Endothelial cell of umbilical vein (primary cell): ENCODE measurements at regions not wholly inside any gene's neighbourhood (a gene's known extent, or its start where the extent isn't known, plus 50 kb on each side); places are given as distances from the start of the nearest gene placed in this dataset.

Source experiments
- BruUV-seq: library from RNA; stranded (reverse); fragments of 400-500 nt; replicated peaks from 2 replicates; lab custom pipeline; 2021; lab: Mats Ljungman, UMichigan
- CTCF ChIA-PET: fragments of 300-600, 350-600 bp; sonication (Branson Sonifier 250); formaldehyde crosslinking; loops from one replicate; lab custom pipeline; 2021; ENCODE audit warnings: antibody characterized with exemption, inconsistent platforms; lab: Charles Lee
- POLR2A ChIA-PET: fragments of 300-600, 350-600 bp; sonication (Branson Sonifier 250); formaldehyde crosslinking; loops from one replicate; lab custom pipeline; 2021; ENCODE audit warnings: antibody characterized with exemption, inconsistent platforms; lab: Charles Lee
- DNase-seq: peaks from one replicate; pipeline ENCODE4 v3.0.0-alpha.2; 2011; ENCODE audit warnings: low read depth, low spot score
- FAIRE-seq: peaks from 2 replicates; lab custom pipeline; 2011; peaks lifted over from hg19 to GRCh38; lab: Jason Lieb, UNC
- H2AFZ ChIP-seq: 2 replicates; pipeline ENCODE4 v1.6.0; 2012; ENCODE audit warnings: low read depth, low read length, control low read depth, inconsistent platforms
- H3K27ac ChIP-seq: 2 replicates; pipeline ENCODE4 v1.5.1; 2011; ENCODE audit warnings: low read depth, mild to moderate bottlenecking, control low read depth, low read length, moderate library complexity; ENCODE audit not compliant: insufficient read depth
- H3K27me3 ChIP-seq, 2 experiments: 2 replicates each; pipeline versions ENCODE4 v1.6.0 to v1.6.1; 2011; ENCODE audit warnings: low read length in 2 of 2, mixed read lengths in 1 of 2; ENCODE audit not compliant: control insufficient read depth in 2 of 2, insufficient read depth in 2 of 2
- H3K36me3 ChIP-seq, 2 experiments: 2 replicates in 1 of 2; 3 replicates in 1 of 2; pipeline ENCODE4 v1.5.1; 2011; ENCODE audit warnings: low read length in 2 of 2, mild to moderate bottlenecking in 1 of 2, moderate library complexity in 1 of 2; ENCODE audit not compliant: control insufficient read depth in 2 of 2, insufficient read depth in 2 of 2; ENCODE audit errors: extremely low read depth in 1 of 2
- H3K4me1 ChIP-seq: 3 replicates; pipeline ENCODE4 v1.5.1; 2011; ENCODE audit warnings: mild to moderate bottlenecking, low read length; ENCODE audit not compliant: control insufficient read depth, insufficient read depth; ENCODE audit errors: extremely low read depth
- H3K4me2 ChIP-seq: 2 replicates; pipeline ENCODE4 v1.6.1; 2011; ENCODE audit warnings: low read length, control low read depth, mixed read lengths; ENCODE audit not compliant: insufficient read depth
- H3K4me3 ChIP-seq, 3 experiments: fragments of 200-600 bp in 1 of 3; sonication (generic), shearing (Covaris generic) in 1 of 3; replicated peaks in 1 of 3; 2 replicates each; pipeline ENCODE4 v1.5.1; 2011 to 2016; ENCODE audit warnings: control low read depth in 3 of 3, low read length in 3 of 3, mild to moderate bottlenecking in 2 of 3, inconsistent platforms in 1 of 3, low read depth in 1 of 3, moderate library complexity in 1 of 3; ENCODE audit not compliant: insufficient read depth in 1 of 3
- H3K79me2 ChIP-seq: 2 replicates; pipeline ENCODE4 v1.6.0; 2012; ENCODE audit warnings: low read length, inconsistent platforms; ENCODE audit not compliant: control insufficient read depth, insufficient read depth
- H3K9ac ChIP-seq: replicated peaks from 2 replicates; pipeline ENCODE3; 2011; ENCODE audit warnings: low read length, control low read depth; ENCODE audit not compliant: insufficient read depth; ENCODE audit errors: extremely low read depth
- H3K9me1 ChIP-seq: replicated peaks from 3 replicates; pipeline ENCODE4 v1.6.0; 2011; ENCODE audit warnings: mild to moderate bottlenecking, low read length; ENCODE audit not compliant: control insufficient read depth, insufficient read depth; ENCODE audit errors: extremely low read depth
- H3K9me3 ChIP-seq: replicated peaks from 2 replicates; pipeline ENCODE4 v1.5.1; 2012; ENCODE audit warnings: low read length, inconsistent platforms; ENCODE audit not compliant: control insufficient read depth, insufficient read depth
- H4K20me1 ChIP-seq: replicated peaks from 2 replicates; pipeline ENCODE3; 2011; ENCODE audit warnings: mild to moderate bottlenecking, low read length; ENCODE audit not compliant: control insufficient read depth, insufficient read depth; ENCODE audit errors: extremely low read depth
- CTCF ChIP-seq, 2 donors: IDR thresholded peaks; 1 replicate in 1 of 2; 2 replicates in 1 of 2; pipeline ENCODE4 v1.5.1; 2011; ENCODE audit warnings: low read length in 2 of 2, mild to moderate bottlenecking in 2 of 2, moderate library complexity in 2 of 2, control low read depth in 1 of 2, inconsistent platforms in 1 of 2, low read depth in 1 of 2; ENCODE audit not compliant: insufficient read depth in 1 of 2; ENCODE audit errors: extremely low read depth in 1 of 2
- EZH2 ChIP-seq: IDR thresholded peaks from 2 replicates; pipeline ENCODE4 v1.6.1; 2012; ENCODE audit warnings: borderline replicate concordance, low read depth, mild to moderate bottlenecking, moderate library complexity, low read length, inconsistent platforms; ENCODE audit not compliant: severe bottlenecking
- FOS ChIP-seq: IDR thresholded peaks from 2 replicates; pipeline ENCODE4 v1.6.1; 2011; ENCODE audit warnings: mild to moderate bottlenecking, low read length, moderate library complexity, borderline replicate concordance; ENCODE audit not compliant: insufficient read depth
- GATA2 ChIP-seq: IDR thresholded peaks from 2 replicates; pipeline ENCODE4 v1.7.0; 2011; ENCODE audit warnings: low read depth, mild to moderate bottlenecking, moderate library complexity, mixed read lengths, low read length; ENCODE audit not compliant: insufficient read length, insufficient read depth
- JUN ChIP-seq: IDR thresholded peaks from 2 replicates; pipeline ENCODE4 v1.6.1; 2011; ENCODE audit warnings: borderline replicate concordance, low read depth; ENCODE audit not compliant: insufficient read length, insufficient read depth
- MAX ChIP-seq: IDR thresholded peaks from 2 replicates; pipeline ENCODE4 v1.6.1; 2011; ENCODE audit not compliant: insufficient read depth, insufficient read length
- MYC ChIP-seq: IDR thresholded peaks from one replicate; pipeline ENCODE4 v1.6.1; 2011; ENCODE audit warnings: mild to moderate bottlenecking, low read depth, low read length
- POLR2A ChIP-seq: IDR thresholded peaks from 2 replicates; pipeline ENCODE4 v1.6.1; 2012; ENCODE audit warnings: low read depth, mild to moderate bottlenecking, control low read depth, low read length
- POLR2AphosphoS5 ChIP-seq: IDR thresholded peaks from 2 replicates; pipeline ENCODE4 v1.6.1; 2012; ENCODE audit warnings: low read depth, mild to moderate bottlenecking, control low read depth, low read length, moderate library complexity; ENCODE audit not compliant: insufficient read depth
- dilution Hi-C: fragments of 300-500 bp; cut with MboI; formaldehyde crosslinking; loops from one replicate; pipeline ENCODE4 v1.15.0; 2019; ENCODE audit warnings: low sequenced_read_pairs; ENCODE audit not compliant: extremely low pct_ligation_motif_present
- intact Hi-C: fragments of 100-400 bp; cut with micrococcal nuclease; formaldehyde crosslinking; loops from one replicate; pipeline ENCODE4 v1.10.0; 2022

GRCh38 chr4:27888505-27888904 lies 1027.9 kb downstream of the STIM2 start:
- H2AFZ ChIP-seq: no peak overlapping the region
- POLR2A ChIA-PET: no interaction called here
- FAIRE-seq: no peak
- no peaks in the 10 kb centered on the region for H3K4me1 ChIP-seq
- CTCF ChIA-PET: no interaction called here
- dilution Hi-C loops (no loop called here), intact Hi-C loops (no loop called here)
- TF ChIP-seq GATA2 (no peak), EZH2 (no peak), POLR2A (no peak), FOS (no peak), MYC (no peak), MAX (no peak), CTCF (IDR thresholded peaks at IDR 0.05; ENCODE audit: extremely low read depth in 1 of 2, insufficient read depth in 1 of 2, low read depth in 1 of 2, low read length in 2 of 2) (no peak), JUN (no peak), POLR2AphosphoS5 (no peak)
- H4K20me1 ChIP-seq: no peaks in the 10 kb centered on the region
- no peaks in the 10 kb centered on the region for H3K79me2 ChIP-seq
- no peaks in the 10 kb centered on the region for H3K27me3 ChIP-seq
- no peaks in the 10 kb centered on the region for H3K36me3 ChIP-seq
- DNase-seq: no peak
- no TSS peak for BruUV-seq
- H3K27ac ChIP-seq: no peak overlapping the region
- H3K9ac ChIP-seq: no peak overlapping the region
- H3K4me2 ChIP-seq: no peak overlapping the region
- H3K4me3 ChIP-seq: no peak overlapping the region
- H3K9me3 ChIP-seq: no peaks in the 10 kb centered on the region
- no peaks in the 10 kb centered on the region for H3K9me1 ChIP-seq
